GM18873 (cell line): ENCODE measurements at regions not wholly inside any gene's neighbourhood (a gene's known extent, or its start where the extent isn't known, plus 50 kb on each side); places are given as distances from the start of the nearest gene placed in this dataset.

ENCODE experiments used
- ATAC-seq: cut with Tn5 transposase; IDR thresholded peaks from one replicate; pipeline ENCODE4 v1.9.1; 2021; ENCODE audit warnings: mild to moderate bottlenecking, moderate library complexity, moderate number of reproducible peaks; ENCODE audit not compliant: unreplicated experiment, low FRiP score

- ATAC-seq, result no peak
These were observed 315.9 kb upstream of the UBE2E3 start for GRCh38 chr2:180664507-180664906.

GRCh38 chr2:180662941-180663471 lies 317.4 kb upstream of the UBE2E3 start:
- ATAC-seq, result no peak

- ATAC-seq, result no peak
These were observed 317.9 kb upstream of the UBE2E3 start for GRCh38 chr2:180662521-180662920.

GRCh38 chr2:180661686-180662030 lies 318.7 kb upstream of the UBE2E3 start:
- no peak for ATAC-seq

- no peak for ATAC-seq
These were observed 319.3 kb upstream of the UBE2E3 start for GRCh38 chr2:180660881-180661685.

- no peak for ATAC-seq
These were observed 320.2 kb upstream of the UBE2E3 start for GRCh38 chr2:180660207-180660606.

GRCh38 chr2:180657054-180657453 lies 323.4 kb upstream of the UBE2E3 start:
- no peak for ATAC-seq

GRCh38 chr2:180656455-180656847 lies 324.0 kb upstream of the UBE2E3 start:
- ATAC-seq, result no peak

- no peak for ATAC-seq
These were observed 324.5 kb upstream of the UBE2E3 start for GRCh38 chr2:180655842-180656454.

- no peak for ATAC-seq
These were observed 325.0 kb upstream of the UBE2E3 start for GRCh38 chr2:180655393-180655792.

GRCh38 chr2:180653481-180653880 lies 326.9 kb upstream of the UBE2E3 start:
- ATAC-seq, result no peak

GRCh38 chr2:180652794-180653193 lies 327.6 kb upstream of the UBE2E3 start:
- ATAC-seq, result no peak

- ATAC-seq, result no peak
These were observed 328.8 kb upstream of the UBE2E3 start for GRCh38 chr2:180651596-180651995.

- no peak for ATAC-seq
These were observed 332.8 kb upstream of the UBE2E3 start for GRCh38 chr2:180647621-180648020.

GRCh38 chr2:180647221-180647620 lies 333.2 kb upstream of the UBE2E3 start:
- no peak for ATAC-seq

GRCh38 chr2:180646756-180647155 lies 333.6 kb upstream of the UBE2E3 start:
- ATAC-seq, result no peak

- no peak for ATAC-seq
These were observed 335.7 kb upstream of the UBE2E3 start for GRCh38 chr2:180644709-180645108.

- ATAC-seq, result no peak
These were observed 349.6 kb upstream of the UBE2E3 start for GRCh38 chr2:180630756-180631155.

- ATAC-seq, result no peak
These were observed 355.2 kb upstream of the UBE2E3 start for GRCh38 chr2:180625006-180625844.

GRCh38 chr2:180621941-180622918 lies 358.2 kb upstream of the UBE2E3 start:
- no peak for ATAC-seq
